ENCODE measurements at regions not wholly inside any gene's neighbourhood (a gene's known extent, or its start where the extent isn't known, plus 50 kb on each side); places are given as distances from the start of the nearest gene placed in this dataset.

DNA sequence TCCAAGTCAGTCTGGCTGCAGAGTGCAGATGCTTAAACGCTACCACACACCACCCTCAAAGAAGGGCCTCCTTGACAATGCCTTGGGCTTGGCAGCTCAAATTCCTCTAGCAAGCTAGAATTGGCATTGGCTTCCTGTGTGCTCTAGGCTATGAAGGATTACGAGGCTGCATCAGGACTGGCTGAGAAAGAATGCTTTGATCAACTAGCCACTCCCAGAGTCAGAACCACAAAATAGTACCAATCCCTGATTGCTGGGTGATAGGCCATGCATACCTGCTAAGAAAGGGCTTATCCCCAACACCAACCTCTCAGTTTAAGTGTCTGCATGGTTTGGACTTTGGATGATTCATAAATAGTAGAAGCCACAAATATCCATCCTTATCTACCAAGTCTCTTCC, 504.9 kb downstream of the OMA1 start:
- H3K9me3 Mint-ChIP-seq (ENCODE audit: insufficient read depth), result no peaks in the 10 kb centered on the region
- ATAC-seq (ENCODE audit: low read depth), result no peak
- ChIA-PET CTCF (no interaction called here), POLR2A (no interaction called here)
- no peaks in the 10 kb centered on the region for H4K20me1 ChIP-seq (ENCODE audit: control insufficient read depth, insufficient read depth, low read length, poor library complexity, severe bottlenecking)
- no peak overlapping the region for H3K9ac ChIP-seq (ENCODE audit: low read length)
- no peak overlapping the region for H3K27ac ChIP-seq (ENCODE audit: low read length in 2 of 2)
- peaks cover 19% of the 10 kb centered on the region for H3K27me3 Mint-ChIP-seq
- no peaks in the 10 kb centered on the region for H3K9me3 ChIP-seq (ENCODE audit: control extremely low read depth in 1 of 3, control insufficient read depth in 2 of 3, insufficient read depth in 1 of 3, low read length in 2 of 3)
- no peaks in the 10 kb centered on the region for H3K79me2 ChIP-seq (ENCODE audit: control insufficient read depth, insufficient read depth, low read length)
- no peak for DNase-seq
- no peak overlapping the region for H3K27ac Mint-ChIP-seq
- no peak overlapping the region for H3K4me3 Mint-ChIP-seq
- H3K36me3 ChIP-seq (replicated peaks in 1 of 2; ENCODE audit: control extremely low read depth in 1 of 2, control insufficient read depth in 1 of 2, extremely low read depth in 1 of 2, insufficient read depth in 2 of 2, low read length in 1 of 2), result no peaks in the 10 kb centered on the region
- no peak overlapping the region for H3K4me2 ChIP-seq (replicated peaks; ENCODE audit: low read depth, low read length, poor library complexity, severe bottlenecking)
- 100% methylated on average over 1 of the region's 2 CpGs for WGBS (ENCODE audit: insufficient coverage)
- no peak overlapping the region for H2AFZ ChIP-seq (ENCODE audit: insufficient read depth, low read depth, low read length, poor library complexity, severe bottlenecking)
- intact Hi-C loops (cut with micrococcal nuclease), result no loop called here
- no peaks in the 10 kb centered on the region for H3K27me3 ChIP-seq (replicated peaks in 1 of 4; ENCODE audit: control extremely low read depth in 1 of 4, control insufficient read depth in 3 of 4, insufficient read depth in 4 of 4, low read length in 3 of 4)
- H3K4me1 ChIP-seq (ENCODE audit: control insufficient read depth in 2 of 2, insufficient read depth in 2 of 2, low read length in 2 of 2), result no peaks in the 10 kb centered on the region
- TF ChIP-seq EZH2 (IDR thresholded peaks at IDR 0.05; ENCODE audit: borderline replicate concordance, insufficient read depth, low read depth, low read length, poor library complexity, severe bottlenecking), result no peak
- TF ChIP-seq, protein P1, sequence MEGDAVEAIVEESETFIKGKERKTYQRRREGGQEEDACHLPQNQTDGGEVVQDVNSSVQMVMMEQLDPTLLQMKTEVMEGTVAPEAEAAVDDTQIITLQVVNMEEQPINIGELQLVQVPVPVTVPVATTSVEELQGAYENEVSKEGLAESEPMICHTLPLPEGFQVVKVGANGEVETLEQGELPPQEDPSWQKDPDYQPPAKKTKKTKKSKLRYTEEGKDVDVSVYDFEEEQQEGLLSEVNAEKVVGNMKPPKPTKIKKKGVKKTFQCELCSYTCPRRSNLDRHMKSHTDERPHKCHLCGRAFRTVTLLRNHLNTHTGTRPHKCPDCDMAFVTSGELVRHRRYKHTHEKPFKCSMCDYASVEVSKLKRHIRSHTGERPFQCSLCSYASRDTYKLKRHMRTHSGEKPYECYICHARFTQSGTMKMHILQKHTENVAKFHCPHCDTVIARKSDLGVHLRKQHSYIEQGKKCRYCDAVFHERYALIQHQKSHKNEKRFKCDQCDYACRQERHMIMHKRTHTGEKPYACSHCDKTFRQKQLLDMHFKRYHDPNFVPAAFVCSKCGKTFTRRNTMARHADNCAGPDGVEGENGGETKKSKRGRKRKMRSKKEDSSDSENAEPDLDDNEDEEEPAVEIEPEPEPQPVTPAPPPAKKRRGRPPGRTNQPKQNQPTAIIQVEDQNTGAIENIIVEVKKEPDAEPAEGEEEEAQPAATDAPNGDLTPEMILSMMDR (IDR thresholded peaks at IDR 0.05), result no peak
- no peak overlapping the region for H3K4me3 ChIP-seq (ENCODE audit: control extremely low read depth in 1 of 5, extremely low read depth in 1 of 5, insufficient read depth in 1 of 5, low read depth in 2 of 5, low read length in 4 of 5)
- H3K4me1 Mint-ChIP-seq, result peaks cover 2% of the 10 kb centered on the region

DNA sequence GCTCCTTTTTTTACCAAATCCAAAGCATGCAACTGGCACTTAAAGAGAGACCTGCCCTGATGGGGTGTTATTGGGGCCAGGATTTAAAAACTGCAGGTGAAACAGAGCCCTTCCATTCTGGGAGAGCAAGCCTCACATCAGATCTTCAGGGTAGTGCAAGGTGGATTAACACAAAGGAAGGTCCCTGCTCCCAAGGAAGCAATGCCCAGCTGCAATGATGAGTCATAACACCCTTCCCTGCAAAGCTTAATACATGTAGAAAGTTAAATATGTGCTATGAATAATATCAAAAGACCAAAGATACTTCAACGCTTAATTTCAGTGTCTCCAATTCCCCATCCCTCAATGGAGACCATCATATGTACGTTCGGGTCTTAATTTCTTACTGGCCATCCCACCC, 508.0 kb downstream of the OMA1 start:
- intact Hi-C loops (cut with micrococcal nuclease), result no loop called here
- Mint-ChIP-seq H3K27ac (no peak overlapping the region), H3K4me1 (peaks cover 2% of the 10 kb centered on the region), H3K27me3 (peaks cover 24% of the 10 kb centered on the region), H3K9me3 (ENCODE audit: insufficient read depth) (no peaks in the 10 kb centered on the region), H3K4me3 (no peak overlapping the region)
- H3K27ac ChIP-seq (ENCODE audit: low read length in 2 of 2), result no peak overlapping the region
- H3K4me3 ChIP-seq (ENCODE audit: control extremely low read depth in 1 of 5, extremely low read depth in 1 of 5, insufficient read depth in 1 of 5, low read depth in 2 of 5, low read length in 4 of 5), result no peak overlapping the region
- ChIA-PET POLR2A (no interaction called here), CTCF (no interaction called here)
- no peak overlapping the region for H2AFZ ChIP-seq (ENCODE audit: insufficient read depth, low read depth, low read length, poor library complexity, severe bottlenecking)
- no peaks in the 10 kb centered on the region for H3K36me3 ChIP-seq (replicated peaks in 1 of 2; ENCODE audit: control extremely low read depth in 1 of 2, control insufficient read depth in 1 of 2, extremely low read depth in 1 of 2, insufficient read depth in 2 of 2, low read length in 1 of 2)
- H3K4me1 ChIP-seq (ENCODE audit: control insufficient read depth in 2 of 2, insufficient read depth in 2 of 2, low read length in 2 of 2), result no peaks in the 10 kb centered on the region
- H3K9ac ChIP-seq (ENCODE audit: low read length), result no peak overlapping the region
- H3K4me2 ChIP-seq (replicated peaks; ENCODE audit: low read depth, low read length, poor library complexity, severe bottlenecking), result no peak overlapping the region
- H3K79me2 ChIP-seq (ENCODE audit: control insufficient read depth, insufficient read depth, low read length), result no peaks in the 10 kb centered on the region
- TF ChIP-seq, protein P1 (IDR thresholded peaks at IDR 0.05), result no peak
- TF ChIP-seq EZH2 (IDR thresholded peaks at IDR 0.05; ENCODE audit: borderline replicate concordance, insufficient read depth, low read depth, low read length, poor library complexity, severe bottlenecking), result no peak
- ATAC-seq (ENCODE audit: low read depth), result no peak
- no peaks in the 10 kb centered on the region for H3K9me3 ChIP-seq (ENCODE audit: control extremely low read depth in 1 of 3, control insufficient read depth in 2 of 3, insufficient read depth in 1 of 3, low read length in 2 of 3)
- no peaks in the 10 kb centered on the region for H4K20me1 ChIP-seq (ENCODE audit: control insufficient read depth, insufficient read depth, low read length, poor library complexity, severe bottlenecking)
- no peak for DNase-seq
- 92% methylated on average over 3 of the region's 3 CpGs for whole genome bisulfite sequencing (ENCODE audit: insufficient coverage)
- no peaks in the 10 kb centered on the region for H3K27me3 ChIP-seq (replicated peaks in 1 of 4; ENCODE audit: control extremely low read depth in 1 of 4, control insufficient read depth in 3 of 4, insufficient read depth in 4 of 4, low read length in 3 of 4)
